ENCODE measurements at regions not wholly inside any gene's neighbourhood (a gene's known extent, or its start where the extent isn't known, plus 50 kb on each side); places are given as distances from the start of the nearest gene placed in this dataset.

DNA sequence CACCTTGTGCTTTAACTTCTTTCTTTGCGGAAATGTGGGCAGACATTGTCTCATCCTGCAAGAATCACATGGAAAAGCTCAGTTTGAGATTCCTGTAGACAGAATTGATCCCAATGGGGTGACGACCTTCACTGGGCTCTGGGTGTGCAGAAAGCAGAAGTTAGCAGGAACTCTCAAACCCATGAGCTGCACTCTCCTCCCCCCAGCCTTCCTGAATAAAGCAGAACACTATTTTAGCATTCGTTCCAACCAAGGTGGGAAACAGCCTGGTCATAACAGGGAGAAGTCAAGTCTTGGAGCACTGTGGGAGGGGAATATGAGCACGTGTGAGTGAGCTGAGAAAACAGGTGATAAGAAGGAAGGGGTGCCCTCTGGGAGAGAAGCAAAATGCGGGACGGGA, 87.4 kb upstream of the FER start:
- no peak for ATAC-seq (ENCODE audit: low FRiP score)
- TF ChIP-seq, protein P1, sequence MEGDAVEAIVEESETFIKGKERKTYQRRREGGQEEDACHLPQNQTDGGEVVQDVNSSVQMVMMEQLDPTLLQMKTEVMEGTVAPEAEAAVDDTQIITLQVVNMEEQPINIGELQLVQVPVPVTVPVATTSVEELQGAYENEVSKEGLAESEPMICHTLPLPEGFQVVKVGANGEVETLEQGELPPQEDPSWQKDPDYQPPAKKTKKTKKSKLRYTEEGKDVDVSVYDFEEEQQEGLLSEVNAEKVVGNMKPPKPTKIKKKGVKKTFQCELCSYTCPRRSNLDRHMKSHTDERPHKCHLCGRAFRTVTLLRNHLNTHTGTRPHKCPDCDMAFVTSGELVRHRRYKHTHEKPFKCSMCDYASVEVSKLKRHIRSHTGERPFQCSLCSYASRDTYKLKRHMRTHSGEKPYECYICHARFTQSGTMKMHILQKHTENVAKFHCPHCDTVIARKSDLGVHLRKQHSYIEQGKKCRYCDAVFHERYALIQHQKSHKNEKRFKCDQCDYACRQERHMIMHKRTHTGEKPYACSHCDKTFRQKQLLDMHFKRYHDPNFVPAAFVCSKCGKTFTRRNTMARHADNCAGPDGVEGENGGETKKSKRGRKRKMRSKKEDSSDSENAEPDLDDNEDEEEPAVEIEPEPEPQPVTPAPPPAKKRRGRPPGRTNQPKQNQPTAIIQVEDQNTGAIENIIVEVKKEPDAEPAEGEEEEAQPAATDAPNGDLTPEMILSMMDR (IDR thresholded peaks at IDR 0.05): no peak
- no peak for DNase-seq (ENCODE audit: low spot score)

DNA sequence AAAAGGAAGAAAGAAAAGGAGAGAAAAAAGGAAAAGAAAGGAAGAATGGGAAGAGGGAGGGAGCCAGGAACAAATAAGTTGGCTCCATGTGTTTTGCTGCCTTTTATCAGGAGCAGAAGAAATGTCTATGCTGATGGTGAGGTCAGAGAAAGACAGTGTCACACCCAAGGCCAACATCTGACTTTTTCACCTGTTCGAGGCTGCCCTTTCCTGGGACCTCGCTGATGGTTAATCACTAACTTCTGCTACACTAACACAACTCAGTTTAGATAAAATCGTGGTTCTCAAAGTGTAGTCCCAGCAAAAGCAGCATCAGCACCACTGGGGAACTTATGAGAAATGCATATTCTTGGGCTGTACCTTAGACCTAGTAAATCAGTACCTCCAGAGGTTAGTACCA, 88.2 kb upstream of the FER start:
- DNase-seq (ENCODE audit: low spot score) (no peak), ATAC-seq (ENCODE audit: low FRiP score) (no peak)
- TF ChIP-seq, protein P1 (IDR thresholded peaks at IDR 0.05): no peak

DNA sequence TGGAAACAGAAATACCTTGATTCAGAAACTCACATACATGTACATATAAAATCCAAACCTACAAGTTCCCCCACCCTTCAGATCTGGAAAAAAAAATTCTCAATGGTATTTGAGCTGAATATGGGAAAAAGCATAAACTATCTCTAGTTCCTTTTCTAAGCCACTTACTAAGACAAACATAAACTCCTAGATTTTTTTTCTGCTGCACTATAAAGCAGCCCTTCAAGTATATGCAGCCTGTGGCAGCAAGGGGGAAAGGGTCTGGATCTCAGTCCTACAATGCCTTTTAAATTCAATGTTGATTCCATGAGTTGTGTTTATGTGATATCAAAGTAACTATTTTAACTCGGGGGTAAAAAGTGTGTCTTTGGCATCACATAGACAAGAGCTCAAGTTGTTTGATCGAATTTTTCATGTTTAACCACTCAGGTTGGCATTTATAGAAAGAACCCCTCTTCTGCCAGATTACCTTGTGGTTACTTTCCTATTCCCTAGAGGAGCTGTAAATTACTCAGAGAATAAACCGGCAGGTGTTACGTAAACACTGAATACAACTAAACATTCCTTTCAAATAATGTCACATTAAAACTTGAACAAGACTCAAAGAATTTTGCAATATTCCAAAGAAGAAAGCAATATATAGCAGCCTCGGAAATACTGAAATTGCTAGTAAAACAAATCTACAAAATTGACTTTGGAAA, 91.8 kb upstream of the FER start:
- ATAC-seq (ENCODE audit: low FRiP score) (peak; percentile 77), DNase-seq (ENCODE audit: low spot score) (no peak)
- TF ChIP-seq, protein P1 (IDR thresholded peaks at IDR 0.05): no peak

DNA sequence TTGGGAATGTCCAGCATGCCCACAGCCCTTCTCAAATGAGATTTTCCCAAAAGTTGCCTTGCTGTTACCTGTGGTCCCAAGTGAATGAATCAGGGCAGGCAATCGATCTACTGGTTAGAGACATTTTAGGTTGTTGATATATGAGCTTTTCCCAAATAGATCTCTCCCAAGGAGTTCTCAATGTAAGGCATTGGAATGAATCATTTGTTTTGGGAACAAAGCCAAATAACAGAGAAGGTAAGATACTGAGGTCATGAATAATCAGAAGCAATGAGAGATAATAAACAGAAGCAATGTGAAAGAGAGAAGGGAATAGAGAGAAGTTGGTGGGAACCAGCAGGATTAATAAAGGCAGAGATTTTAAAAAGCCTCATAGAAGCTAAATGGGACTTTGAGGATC, 93.6 kb upstream of the FER start:
- DNase-seq (ENCODE audit: low spot score) (no peak), ATAC-seq (ENCODE audit: low FRiP score) (peak; percentile 5)
- TF ChIP-seq, protein P1 (IDR thresholded peaks at IDR 0.05): no peak

DNA sequence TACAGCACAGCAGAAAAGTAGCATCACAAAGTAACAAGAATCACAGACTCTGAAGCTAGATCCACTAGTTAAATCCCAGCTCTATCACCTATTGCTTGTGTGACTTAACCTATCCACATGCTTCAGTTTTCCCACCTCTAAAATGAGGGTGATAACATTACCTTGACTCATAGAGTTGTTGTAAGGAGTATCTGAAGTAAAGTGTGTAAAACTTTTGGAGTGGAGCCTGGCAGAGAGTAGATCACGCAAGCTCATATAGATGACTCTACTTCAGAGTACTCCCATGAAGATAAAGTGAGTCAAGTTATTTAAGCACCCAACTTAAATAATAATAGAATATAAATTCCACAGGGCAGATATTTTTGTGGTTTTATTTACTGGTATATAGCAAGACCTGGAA, 94.5 kb upstream of the FER start:
- ATAC-seq (ENCODE audit: low FRiP score) (no peak), DNase-seq (ENCODE audit: low spot score) (no peak)
- TF ChIP-seq, protein P1 (IDR thresholded peaks at IDR 0.05): no peak

DNA sequence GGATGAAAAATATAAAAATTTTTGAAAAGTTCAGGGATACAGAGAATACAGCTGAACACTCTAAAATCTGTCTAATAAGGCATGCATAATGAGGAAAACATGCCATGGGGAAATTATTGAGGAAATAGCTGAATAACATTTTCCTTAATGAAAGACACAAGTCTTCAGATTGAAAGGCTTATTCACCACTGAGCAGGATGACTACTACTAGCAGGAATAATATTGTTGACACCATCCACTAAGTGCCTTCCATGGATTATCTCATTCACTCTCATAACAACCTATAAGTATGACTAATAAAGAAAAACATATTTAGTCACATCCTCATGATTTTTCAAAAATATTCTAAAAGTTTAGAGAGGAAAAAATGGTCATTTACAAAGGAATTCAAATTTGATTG, 96.7 kb upstream of the FER start:
- ATAC-seq (ENCODE audit: low FRiP score) (no peak), DNase-seq (ENCODE audit: low spot score) (no peak)
- TF ChIP-seq, protein P1 (IDR thresholded peaks at IDR 0.05): no peak

DNA sequence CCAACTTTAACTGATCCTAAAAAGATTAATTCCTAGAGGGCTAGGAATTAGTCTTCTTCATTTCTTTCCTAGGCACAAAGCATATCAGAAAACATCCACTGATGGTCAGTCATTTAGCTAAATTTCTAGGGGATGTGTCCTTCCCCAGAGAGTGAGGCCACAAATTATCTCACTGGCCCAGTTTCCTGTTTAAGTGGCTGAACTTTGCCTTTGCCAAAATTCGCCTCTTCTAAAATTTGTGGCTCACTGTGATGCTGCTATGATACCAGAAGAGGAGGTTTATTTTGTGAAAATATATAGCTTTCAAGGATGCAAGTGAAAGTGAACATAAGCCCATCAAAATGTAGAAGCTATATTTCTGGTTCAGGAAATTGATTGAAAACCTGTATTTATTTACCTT, 98.1 kb upstream of the FER start:
- no peak for ATAC-seq (ENCODE audit: low FRiP score)
- no peak for DNase-seq (ENCODE audit: low spot score)
- TF ChIP-seq, protein P1 (IDR thresholded peaks at IDR 0.05): no peak
